Tibial artery (tissue), 4 donors: ENCODE measurements at regions not wholly inside any gene's neighbourhood (a gene's known extent, or its start where the extent isn't known, plus 50 kb on each side); places are given as distances from the start of the nearest gene placed in this dataset.

ENCODE experiments used
- DNase-seq, 2 donors: peaks; one replicate each; pipeline ENCODE4 v3.0.0-alpha.2; 2019
- H3K27ac ChIP-seq, 2 donors: fragments of 200-600 bp; sonication (generic) in 1 of 2; 1 replicate in 1 of 2; 2 replicates in 1 of 2; pipeline ENCODE4 v1.5.1; 2018 to 2019; ENCODE audit warnings: mild to moderate bottlenecking in 1 of 2
- H3K27me3 ChIP-seq, 2 donors: fragments of 200-600 bp; sonication (generic) in 1 of 2; one replicate each; pipeline versions ENCODE4 v1.5.1 to v1.6.0; 2016 to 2019
- H3K36me3 ChIP-seq, 3 donors: fragments of 200-600 bp; sonication (generic) in 2 of 3; one replicate each; pipeline ENCODE4 v1.5.1; 2016 to 2019; ENCODE audit warnings: mild to moderate bottlenecking in 2 of 3
- H3K4me1 ChIP-seq, 4 donors: fragments of 200-600 bp; sonication (generic) in 2 of 4; 1 replicate in 3 of 4; 2 replicates in 1 of 4; pipeline ENCODE4 v1.5.1; 2016 to 2019
- H3K4me3 ChIP-seq, 2 donors: fragments of 200-600 bp; sonication (generic) in 1 of 2; 1 replicate in 1 of 2; 2 replicates in 1 of 2; pipeline ENCODE4 v1.5.1; 2018 to 2019; ENCODE audit warnings: mild to moderate bottlenecking in 2 of 2
- H3K9me3 ChIP-seq, 3 donors: fragments of 200-600 bp; sonication (generic) in 1 of 3; one replicate each; pipeline ENCODE4 v1.5.1; 2016 to 2019
- intact Hi-C: fragments of 100-400 bp; cut with DNase I; formaldehyde crosslinking; loops from one replicate; pipeline ENCODE4 v1.15.0; 2023; ENCODE audit warnings: low total_unique reads
- TF ChIP-seq, protein P1 (sequence below), 2 experiments: fragments of 200-600 bp in 1 of 2; fragments of 450-650 bp in 1 of 2; IDR thresholded peaks; one replicate each; pipeline ENCODE4 v1.5.1; 2017 to 2019; ENCODE audit warnings: antibody characterized with exemption in 2 of 2, mild to moderate bottlenecking in 1 of 2, moderate library complexity in 1 of 2

DNA sequence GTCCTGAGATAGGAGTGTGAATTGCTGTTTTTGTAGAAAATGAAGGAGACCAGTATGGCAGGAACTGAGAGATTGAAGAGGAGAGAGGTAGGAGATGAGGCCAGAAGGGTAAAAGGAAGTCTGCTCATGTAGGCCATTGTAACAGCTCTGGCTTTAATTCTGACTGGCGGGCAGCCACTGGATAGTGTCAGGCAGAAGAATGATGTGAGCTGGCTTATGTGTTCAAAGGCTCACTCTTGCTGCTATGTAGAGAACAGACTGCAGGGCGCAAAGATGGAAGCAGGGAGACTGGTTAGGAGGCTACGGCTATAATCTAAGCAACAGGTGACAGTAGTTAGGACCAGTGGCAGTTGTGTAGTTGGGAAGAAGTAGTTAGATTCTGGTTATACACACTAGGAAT lies 160.2 kb upstream of the FGF13 start:
- DNase-seq: no peak
- Histone ChIP-seq H3K27me3 (no peaks in the 10 kb centered on the region), H3K4me3 (no peak overlapping the region), H3K9me3 (no peaks in the 10 kb centered on the region), H3K27ac (no peak overlapping the region), H3K36me3 (no peaks in the 10 kb centered on the region), H3K4me1 (no peaks in the 10 kb centered on the region)
- TF ChIP-seq, protein P1, sequence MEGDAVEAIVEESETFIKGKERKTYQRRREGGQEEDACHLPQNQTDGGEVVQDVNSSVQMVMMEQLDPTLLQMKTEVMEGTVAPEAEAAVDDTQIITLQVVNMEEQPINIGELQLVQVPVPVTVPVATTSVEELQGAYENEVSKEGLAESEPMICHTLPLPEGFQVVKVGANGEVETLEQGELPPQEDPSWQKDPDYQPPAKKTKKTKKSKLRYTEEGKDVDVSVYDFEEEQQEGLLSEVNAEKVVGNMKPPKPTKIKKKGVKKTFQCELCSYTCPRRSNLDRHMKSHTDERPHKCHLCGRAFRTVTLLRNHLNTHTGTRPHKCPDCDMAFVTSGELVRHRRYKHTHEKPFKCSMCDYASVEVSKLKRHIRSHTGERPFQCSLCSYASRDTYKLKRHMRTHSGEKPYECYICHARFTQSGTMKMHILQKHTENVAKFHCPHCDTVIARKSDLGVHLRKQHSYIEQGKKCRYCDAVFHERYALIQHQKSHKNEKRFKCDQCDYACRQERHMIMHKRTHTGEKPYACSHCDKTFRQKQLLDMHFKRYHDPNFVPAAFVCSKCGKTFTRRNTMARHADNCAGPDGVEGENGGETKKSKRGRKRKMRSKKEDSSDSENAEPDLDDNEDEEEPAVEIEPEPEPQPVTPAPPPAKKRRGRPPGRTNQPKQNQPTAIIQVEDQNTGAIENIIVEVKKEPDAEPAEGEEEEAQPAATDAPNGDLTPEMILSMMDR (IDR thresholded peaks at IDR 0.05): no peak
- intact Hi-C loops: no loop called here

- Histone ChIP-seq H3K36me3 (no peaks in the 10 kb centered on the region), H3K4me1 (no peaks in the 10 kb centered on the region), H3K27me3 (no peaks in the 10 kb centered on the region), H3K9me3 (no peaks in the 10 kb centered on the region), H3K4me3 (no peak overlapping the region), H3K27ac (no peak overlapping the region)
- no peak for DNase-seq
- TF ChIP-seq, protein P1 (IDR thresholded peaks at IDR 0.05): no peak
- intact Hi-C loops: no loop called here
These were observed 155.1 kb upstream of the FGF13 start for GRCh38 chrX:138866643-138867042.

DNA sequence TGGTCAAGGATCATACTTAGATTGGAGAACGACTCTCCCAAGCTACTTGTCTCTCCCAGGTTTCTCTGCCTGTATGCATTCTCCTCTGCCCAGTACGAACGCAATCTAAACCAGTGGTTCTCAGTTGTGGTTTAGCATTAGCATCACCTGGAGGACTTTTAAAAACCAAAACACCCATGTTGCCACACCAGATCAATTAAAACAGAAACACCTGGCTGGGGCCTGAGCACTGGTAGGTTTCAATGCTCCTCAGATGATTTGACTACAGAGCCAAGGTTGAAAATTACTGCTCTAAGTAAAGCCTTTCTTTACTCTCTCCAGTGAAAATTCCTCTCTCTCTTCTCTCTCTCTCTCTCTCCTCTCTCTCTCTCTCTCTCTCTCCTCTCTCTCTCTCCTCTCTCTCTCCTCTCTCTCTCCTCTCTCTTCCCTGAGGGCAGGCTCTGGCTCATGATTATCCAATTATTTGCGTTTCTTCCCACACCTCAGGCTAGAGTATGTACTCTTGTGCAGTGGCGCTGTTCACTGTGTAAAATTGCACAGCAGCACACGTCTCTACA lies 153.7 kb upstream of the FGF13 start:
- Histone ChIP-seq H3K9me3 (no peaks in the 10 kb centered on the region), H3K36me3 (no peaks in the 10 kb centered on the region), H3K4me1 (no peaks in the 10 kb centered on the region), H3K4me3 (no peak overlapping the region), H3K27me3 (no peaks in the 10 kb centered on the region), H3K27ac (no peak overlapping the region)
- DNase-seq: no peak
- TF ChIP-seq, protein P1 (IDR thresholded peaks at IDR 0.05): no peak
- intact Hi-C loops: no loop called here

DNA sequence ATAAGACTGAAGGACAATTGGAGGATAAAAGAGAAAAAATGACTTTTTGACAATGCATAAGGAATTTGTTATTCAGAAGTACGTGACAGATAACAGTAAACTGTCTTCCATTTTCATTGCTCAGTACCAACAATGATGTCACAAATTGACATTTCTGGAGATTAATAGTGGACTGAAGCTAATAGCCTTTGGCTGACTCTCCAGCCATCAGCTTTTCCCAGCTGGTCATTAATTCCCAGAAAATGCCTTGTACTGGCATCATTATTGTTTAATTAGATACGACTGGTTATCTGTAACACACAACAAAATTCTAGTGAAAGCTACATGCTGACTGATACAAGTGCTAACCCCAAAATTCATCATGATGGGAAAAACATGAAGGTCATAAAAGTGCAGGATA lies 147.9 kb upstream of the FGF13 start:
- DNase-seq: no peak
- no peak overlapping the region for H3K4me3 ChIP-seq
- no peaks in the 10 kb centered on the region for H3K9me3 ChIP-seq
- H3K36me3 ChIP-seq: no peaks in the 10 kb centered on the region
- intact Hi-C loops: no loop called here
- H3K27ac ChIP-seq: no peak overlapping the region
- no peaks in the 10 kb centered on the region for H3K27me3 ChIP-seq
- TF ChIP-seq, protein P1 (IDR thresholded peaks at IDR 0.05): no peak
- H3K4me1 ChIP-seq: no peaks in the 10 kb centered on the region

GRCh38 chrX:138858951-138859350 lies 147.4 kb upstream of the FGF13 start:
- intact Hi-C loops: no loop called here
- no peaks in the 10 kb centered on the region for H3K4me1 ChIP-seq
- no peaks in the 10 kb centered on the region for H3K36me3 ChIP-seq
- no peaks in the 10 kb centered on the region for H3K9me3 ChIP-seq
- no peak overlapping the region for H3K27ac ChIP-seq
- no peak overlapping the region for H3K4me3 ChIP-seq
- TF ChIP-seq, protein P1 (IDR thresholded peaks at IDR 0.05): no peak
- no peak for DNase-seq
- no peaks in the 10 kb centered on the region for H3K27me3 ChIP-seq

GRCh38 chrX:138858438-138858837 lies 146.9 kb upstream of the FGF13 start:
- intact Hi-C loops: no loop called here
- H3K9me3 ChIP-seq: no peaks in the 10 kb centered on the region
- no peaks in the 10 kb centered on the region for H3K4me1 ChIP-seq
- no peaks in the 10 kb centered on the region for H3K36me3 ChIP-seq
- DNase-seq: no peak
- H3K4me3 ChIP-seq: no peak overlapping the region
- H3K27me3 ChIP-seq: no peaks in the 10 kb centered on the region
- TF ChIP-seq, protein P1 (IDR thresholded peaks at IDR 0.05): no peak
- no peak overlapping the region for H3K27ac ChIP-seq
